GM18873 (cell line): ENCODE measurements at regions not wholly inside any gene's neighbourhood (a gene's known extent, or its start where the extent isn't known, plus 50 kb on each side); places are given as distances from the start of the nearest gene placed in this dataset.

Experiments
- ATAC-seq: cut with Tn5 transposase; IDR thresholded peaks from one replicate; pipeline ENCODE4 v1.9.1; 2021; ENCODE audit warnings: mild to moderate bottlenecking, moderate library complexity, moderate number of reproducible peaks; ENCODE audit not compliant: unreplicated experiment, low FRiP score

GRCh38 chr20:7226156-7226555, 458.7 kb downstream of the BMP2 start:
- no peak for ATAC-seq

GRCh38 chr20:7231303-7231702, 463.8 kb downstream of the BMP2 start:
- no peak for ATAC-seq

- ATAC-seq = no peak
Measured at GRCh38 chr20:7232796-7233195, 465.3 kb downstream of the BMP2 start.

GRCh38 chr20:7237251-7237650, 469.8 kb downstream of the BMP2 start:
- ATAC-seq = no peak

GRCh38 chr20:7240490-7240889, 473.0 kb downstream of the BMP2 start:
- no peak for ATAC-seq

DNA sequence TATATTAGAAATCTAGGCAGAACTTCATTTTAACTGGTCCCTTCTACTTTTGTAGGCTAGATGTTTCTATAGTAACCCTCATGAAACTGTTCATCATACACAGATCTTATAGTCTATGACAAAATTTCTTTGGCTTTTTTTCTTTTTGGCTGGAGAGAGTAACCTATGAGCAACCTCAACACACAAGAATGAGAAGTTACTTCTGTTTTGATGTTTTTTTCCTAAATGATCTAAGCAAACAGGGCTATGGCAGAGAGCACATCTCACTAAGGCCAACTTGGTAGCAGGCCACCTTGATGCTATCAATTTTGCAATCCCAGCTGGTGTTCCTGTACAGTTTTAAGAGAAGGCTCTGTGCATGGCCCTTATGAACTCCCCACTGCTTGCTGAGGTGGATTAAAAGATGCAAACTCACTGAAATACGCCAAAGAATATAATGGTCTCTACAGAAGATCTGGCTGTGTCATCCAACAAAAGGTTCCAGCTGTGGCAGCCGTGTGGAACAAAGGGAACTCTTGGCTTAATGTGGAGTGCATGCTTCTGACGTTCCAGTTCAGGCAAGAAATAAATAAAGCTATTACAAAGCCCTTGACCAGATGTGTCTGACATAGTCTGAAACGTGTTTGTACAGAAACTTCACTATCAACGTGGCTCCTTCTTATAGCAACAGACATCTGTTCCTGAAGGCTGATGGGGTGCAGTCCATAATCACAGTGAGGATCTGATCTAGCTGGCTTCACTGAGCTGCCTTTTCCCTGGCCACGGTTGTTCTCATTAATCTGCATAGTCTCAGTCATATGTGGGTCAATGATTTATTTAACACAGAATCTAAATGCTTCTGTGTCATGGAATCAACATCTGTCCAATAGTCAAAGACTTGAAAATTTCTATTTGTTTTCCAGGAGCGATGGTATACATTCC, 481.1 kb downstream of the BMP2 start:
- ATAC-seq = no peak

- ATAC-seq = no peak
Measured at GRCh38 chr20:7250337-7250736, 482.9 kb downstream of the BMP2 start.

DNA sequence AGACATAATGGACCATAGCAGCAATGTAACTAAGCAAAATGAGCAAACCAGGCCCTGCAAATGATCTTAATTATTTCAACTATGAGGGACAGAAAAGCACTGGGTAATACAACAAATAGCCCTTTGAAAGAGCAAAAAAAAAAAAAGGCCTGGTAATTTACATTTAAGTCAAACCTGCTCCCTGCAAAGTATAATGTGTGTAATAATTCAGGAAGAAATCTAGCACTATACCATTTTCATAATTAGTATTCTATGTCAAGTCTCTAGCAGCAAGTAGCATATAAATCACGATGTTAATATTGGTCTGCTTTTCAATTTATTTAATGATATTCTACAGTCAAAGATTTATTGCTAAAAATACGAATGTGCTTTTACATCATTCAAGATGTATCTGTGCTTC, 489.6 kb downstream of the BMP2 start:
- ATAC-seq = no peak

DNA sequence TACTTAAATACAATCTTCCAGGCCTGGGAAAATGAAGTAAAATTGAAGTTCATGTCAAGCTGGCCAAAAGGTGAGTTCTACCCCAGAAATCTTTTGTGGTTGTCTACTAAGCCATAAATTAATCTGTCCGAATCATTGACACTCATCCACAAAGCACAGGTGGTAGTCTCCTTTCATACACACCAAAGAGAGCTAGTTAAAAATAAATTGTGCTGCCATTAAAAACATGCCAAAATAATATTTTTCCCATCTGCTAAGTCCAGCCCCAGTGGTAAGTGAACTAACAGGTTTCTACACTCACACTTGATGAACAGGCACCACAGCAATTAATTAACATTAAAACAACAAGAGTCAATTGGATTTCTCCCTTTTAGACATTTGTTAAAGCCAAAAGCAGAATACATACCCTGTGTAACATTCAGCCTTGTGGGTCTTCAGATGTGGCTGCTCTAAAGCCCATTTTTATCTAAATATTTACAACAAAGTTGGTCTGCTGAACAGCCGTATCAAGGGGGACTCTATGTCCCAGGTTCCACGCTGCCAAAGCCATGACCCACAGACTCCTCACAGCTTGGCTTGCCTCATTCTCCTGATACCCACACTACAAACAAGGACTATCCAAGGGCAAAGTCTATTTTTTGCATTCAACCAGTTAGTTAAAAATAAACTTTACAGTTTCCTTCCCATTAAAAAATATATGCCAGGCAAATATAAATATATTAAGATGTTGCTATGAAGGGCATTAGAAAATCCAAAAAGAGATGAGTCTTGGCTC, 490.4 kb downstream of the BMP2 start:
- ATAC-seq = no peak

DNA sequence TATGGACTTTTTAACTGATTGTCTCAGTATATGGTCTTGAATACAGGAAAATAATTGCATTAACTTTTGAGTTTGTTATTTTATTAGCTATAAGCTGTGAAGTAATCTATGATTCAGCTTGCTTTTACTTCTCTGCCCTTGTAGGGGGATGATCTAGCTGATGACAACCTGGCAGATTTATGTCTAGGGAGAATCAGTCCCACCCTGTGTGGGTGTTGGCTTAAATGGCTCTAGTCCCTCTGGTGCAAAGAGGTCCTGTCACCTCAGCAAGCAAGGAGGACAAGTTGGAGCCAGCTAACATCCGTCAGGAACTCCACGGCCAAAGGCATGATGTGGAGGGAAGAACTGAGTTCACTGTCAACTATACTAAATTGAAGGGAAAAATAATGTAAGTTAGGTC, 495.3 kb downstream of the BMP2 start:
- no peak for ATAC-seq

GRCh38 chr20:7264137-7264536, 496.7 kb downstream of the BMP2 start:
- no peak for ATAC-seq

GRCh38 chr20:7269452-7269851, 502.0 kb downstream of the BMP2 start:
- ATAC-seq = no peak

- ATAC-seq = no peak
Measured at GRCh38 chr20:7272512-7272911, 505.0 kb downstream of the BMP2 start.

GRCh38 chr20:7274870-7275269, 507.4 kb downstream of the BMP2 start:
- no peak for ATAC-seq

GRCh38 chr20:7275645-7276237, 508.3 kb downstream of the BMP2 start:
- ATAC-seq = no peak

GRCh38 chr20:7285918-7286556, 518.6 kb downstream of the BMP2 start:
- peak; percentile 50 for ATAC-seq

DNA sequence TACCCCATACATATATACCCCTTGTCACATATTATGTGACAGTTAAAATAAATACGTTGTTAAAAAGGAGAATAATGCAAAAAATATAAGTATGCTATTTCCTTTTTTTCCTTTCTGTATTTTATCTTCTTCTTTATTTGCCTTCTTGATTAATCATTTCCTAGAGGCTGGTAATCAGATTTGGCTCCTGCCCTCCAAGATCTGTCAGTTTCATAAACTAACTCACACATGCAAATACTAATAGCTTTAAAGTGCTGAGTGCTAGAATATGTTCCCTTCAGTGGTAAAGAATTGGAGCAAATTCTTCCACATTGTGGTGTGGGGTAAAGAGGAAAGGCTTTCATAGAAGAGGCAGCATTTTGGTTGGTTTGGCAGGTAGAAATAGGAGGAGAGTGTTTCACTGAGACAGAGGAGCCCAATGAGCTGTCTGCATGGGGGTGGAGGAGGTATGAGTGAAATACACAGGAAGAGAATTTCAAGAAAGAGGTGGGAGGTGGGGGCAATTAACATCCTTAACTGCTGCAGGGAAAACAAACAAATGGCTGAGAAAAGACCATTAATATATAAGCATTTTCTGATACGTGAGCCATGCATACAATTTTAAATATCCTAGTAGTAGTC, 523.9 kb downstream of the BMP2 start:
- ATAC-seq = no peak

DNA sequence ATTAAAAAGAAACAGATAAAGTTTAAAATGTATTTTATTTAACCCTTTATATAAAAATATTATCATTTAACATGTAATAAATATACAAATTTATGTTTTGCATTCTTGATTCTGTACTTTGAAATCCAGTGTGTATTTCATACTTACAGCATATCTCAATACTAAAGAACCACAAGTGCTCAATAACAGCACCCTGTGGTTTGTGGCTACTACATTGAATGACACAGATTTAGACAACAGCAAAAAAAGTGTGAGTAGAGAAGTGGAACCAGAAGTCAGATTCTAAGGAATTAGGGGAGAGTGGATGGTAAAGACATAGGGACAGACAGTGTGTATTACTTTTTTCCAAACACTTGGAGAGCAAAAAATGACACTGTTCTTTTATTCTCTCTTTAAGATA, 524.5 kb downstream of the BMP2 start:
- no peak for ATAC-seq

DNA sequence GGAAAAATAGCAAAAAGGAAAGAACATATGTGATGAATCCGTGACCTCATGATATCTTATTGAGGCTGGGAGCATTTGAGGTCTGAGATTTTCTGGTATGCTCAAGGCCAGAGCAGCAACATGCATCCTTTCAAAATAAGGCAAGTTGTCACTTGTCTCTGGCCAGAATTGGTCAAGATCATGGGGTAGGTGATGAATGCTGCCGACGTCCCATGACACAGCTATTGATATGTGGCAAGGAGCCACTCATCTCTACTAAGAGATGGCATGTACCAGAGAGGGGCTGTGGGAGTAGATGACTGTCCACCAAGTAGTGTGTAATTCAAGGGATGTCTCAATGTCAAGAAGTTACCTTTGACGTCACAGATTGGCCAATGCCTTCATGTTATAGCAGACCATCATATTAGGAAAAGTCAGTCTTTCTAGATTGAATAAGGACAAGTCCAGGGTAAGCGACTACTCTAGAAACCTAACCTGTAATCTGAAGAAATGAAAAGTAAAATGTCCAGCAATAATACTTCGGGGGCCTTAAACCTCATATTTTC, 527.4 kb downstream of the BMP2 start:
- ATAC-seq = no peak

GRCh38 chr20:7301807-7302206, 534.3 kb downstream of the BMP2 start:
- no peak for ATAC-seq
